ENCODE measurements at regions not wholly inside any gene's neighbourhood (a gene's known extent, or its start where the extent isn't known, plus 50 kb on each side); places are given as distances from the start of the nearest gene placed in this dataset.

GRCh38 chr4:108466936-108467902 lies 153.2 kb upstream of the RPL34 start:
- H3K4me3 ChIP-seq, result no peak overlapping the region
- no peaks in the 10 kb centered on the region for H3K27me3 ChIP-seq (ENCODE audit: low read depth)
- no peaks in the 10 kb centered on the region for H3K4me1 ChIP-seq
- intact Hi-C loops (cut with micrococcal nuclease), result no loop called here
- DNase-seq, result no peak
- TF ChIP-seq CTCF (IDR thresholded peaks at IDR 0.05; ENCODE audit: borderline replicate concordance), result no peak
- no peaks in the 10 kb centered on the region for H3K36me3 ChIP-seq
- no peaks in the 10 kb centered on the region for H3K9me3 ChIP-seq (replicated peaks)
- no peak overlapping the region for H3K27ac ChIP-seq (replicated peaks)

- intact Hi-C loops (cut with micrococcal nuclease), result no loop called here
- no peak for DNase-seq
- H3K27ac ChIP-seq (replicated peaks), result no peak overlapping the region
- no peak for TF ChIP-seq CTCF (IDR thresholded peaks at IDR 0.05; ENCODE audit: borderline replicate concordance)
- H3K4me3 ChIP-seq, result no peak overlapping the region
- H3K36me3 ChIP-seq, result no peaks in the 10 kb centered on the region
- no peaks in the 10 kb centered on the region for H3K9me3 ChIP-seq (replicated peaks)
- H3K4me1 ChIP-seq, result no peaks in the 10 kb centered on the region
- H3K27me3 ChIP-seq (ENCODE audit: low read depth), result no peaks in the 10 kb centered on the region
Observed at GRCh38 chr4:108465886-108466500, 154.4 kb upstream of the RPL34 start.

- intact Hi-C loops (cut with micrococcal nuclease), result no loop called here
- Histone ChIP-seq H3K27me3 (ENCODE audit: low read depth) (no peaks in the 10 kb centered on the region), H3K4me3 (no peak overlapping the region), H3K27ac (replicated peaks) (no peak overlapping the region), H3K9me3 (replicated peaks) (no peaks in the 10 kb centered on the region), H3K36me3 (no peaks in the 10 kb centered on the region), H3K4me1 (no peaks in the 10 kb centered on the region)
- no peak for DNase-seq
- TF ChIP-seq CTCF (IDR thresholded peaks at IDR 0.05; ENCODE audit: borderline replicate concordance), result no peak
Observed at GRCh38 chr4:108458681-108459080, 161.7 kb upstream of the RPL34 start.

GRCh38 chr4:108454227-108454626 lies 166.1 kb upstream of the RPL34 start:
- no peak for TF ChIP-seq CTCF (IDR thresholded peaks at IDR 0.05; ENCODE audit: borderline replicate concordance)
- intact Hi-C loops (cut with micrococcal nuclease), result no loop called here

GRCh38 chr4:108453366-108453765 lies 167.0 kb upstream of the RPL34 start:
- Histone ChIP-seq H3K27ac (replicated peaks) (no peak overlapping the region), H3K4me3 (no peak overlapping the region), H3K36me3 (no peaks in the 10 kb centered on the region), H3K27me3 (ENCODE audit: low read depth) (no peaks in the 10 kb centered on the region), H3K9me3 (replicated peaks) (no peaks in the 10 kb centered on the region), H3K4me1 (no peaks in the 10 kb centered on the region)
- DNase-seq, result no peak
- intact Hi-C loops (cut with micrococcal nuclease), result no loop called here
- no peak for TF ChIP-seq CTCF (IDR thresholded peaks at IDR 0.05; ENCODE audit: borderline replicate concordance)

More at GRCh38 chr4:108454227-108454626, 166.1 kb upstream of the RPL34 start:
- no peaks in the 10 kb centered on the region for H3K36me3 ChIP-seq
- H3K4me3 ChIP-seq, result no peak overlapping the region
- H3K9me3 ChIP-seq (replicated peaks), result no peaks in the 10 kb centered on the region
- no peaks in the 10 kb centered on the region for H3K4me1 ChIP-seq
- no peaks in the 10 kb centered on the region for H3K27me3 ChIP-seq (ENCODE audit: low read depth)
- no peak overlapping the region for H3K27ac ChIP-seq (replicated peaks)
- DNase-seq, result no peak

All from left ventricle myocardium inferior (tissue), 1 donor.